Kidney epithelial cell (primary cell): ENCODE measurements at regions not wholly inside any gene's neighbourhood (a gene's known extent, or its start where the extent isn't known, plus 50 kb on each side); places are given as distances from the start of the nearest gene placed in this dataset.

Experiments
- DNase-seq: peaks from one replicate; pipeline ENCODE4 v3.0.0-alpha.2; 2010; ENCODE audit warnings: low read depth
- H3K27me3 ChIP-seq: 2 replicates; pipeline ENCODE4 v1.6.0; 2011; ENCODE audit warnings: low read length; ENCODE audit not compliant: control insufficient read depth, insufficient read depth
- H3K36me3 ChIP-seq: 2 replicates; pipeline ENCODE4 v1.5.1; 2011; ENCODE audit warnings: low read length; ENCODE audit not compliant: control insufficient read depth, insufficient read depth
- H3K4me3 ChIP-seq: 2 replicates; pipeline ENCODE4 v1.5.1; 2011; ENCODE audit warnings: low read depth, mild to moderate bottlenecking, control low read depth, low read length
- CTCF ChIP-seq: IDR thresholded peaks from 2 replicates; pipeline ENCODE4 v1.5.1; 2011; ENCODE audit warnings: mild to moderate bottlenecking, moderate library complexity, low read length, control low read depth, inconsistent platforms; ENCODE audit not compliant: insufficient read depth, poor library complexity, severe bottlenecking

- H3K4me3 ChIP-seq, result no peak overlapping the region
- no peak for TF ChIP-seq CTCF
- DNase-seq, result no peak
- no peaks in the 10 kb centered on the region for H3K27me3 ChIP-seq
- no peaks in the 10 kb centered on the region for H3K36me3 ChIP-seq
Measured at GRCh38 chr3:103953796-103954195, 1412.9 kb upstream of the ALCAM start.

- Histone ChIP-seq H3K36me3 (no peaks in the 10 kb centered on the region), H3K27me3 (no peaks in the 10 kb centered on the region), H3K4me3 (no peak overlapping the region)
- TF ChIP-seq CTCF, result no peak
- DNase-seq, result no peak
Measured at GRCh38 chr3:103960819-103961218, 1405.9 kb upstream of the ALCAM start.

GRCh38 chr3:103963599-103963998 lies 1403.1 kb upstream of the ALCAM start:
- H3K36me3 ChIP-seq, result no peaks in the 10 kb centered on the region
- TF ChIP-seq CTCF, result no peak
- DNase-seq, result no peak
- no peak overlapping the region for H3K4me3 ChIP-seq
- no peaks in the 10 kb centered on the region for H3K27me3 ChIP-seq

GRCh38 chr3:103965764-103966163 lies 1400.9 kb upstream of the ALCAM start:
- no peaks in the 10 kb centered on the region for H3K27me3 ChIP-seq
- TF ChIP-seq CTCF, result no peak
- H3K4me3 ChIP-seq, result no peak overlapping the region
- no peak for DNase-seq
- H3K36me3 ChIP-seq, result no peaks in the 10 kb centered on the region

GRCh38 chr3:103966749-103967148 lies 1400.0 kb upstream of the ALCAM start:
- no peak for DNase-seq
- Histone ChIP-seq H3K4me3 (no peak overlapping the region), H3K27me3 (no peaks in the 10 kb centered on the region), H3K36me3 (no peaks in the 10 kb centered on the region)
- no peak for TF ChIP-seq CTCF

GRCh38 chr3:103968131-103968530 lies 1398.6 kb upstream of the ALCAM start:
- no peak for TF ChIP-seq CTCF

More at GRCh38 chr3:103968131-103968530, 1398.6 kb upstream of the ALCAM start:
- no peak for DNase-seq
- Histone ChIP-seq H3K36me3 (no peaks in the 10 kb centered on the region), H3K27me3 (no peaks in the 10 kb centered on the region), H3K4me3 (no peak overlapping the region)
